ENCODE measurements at regions not wholly inside any gene's neighbourhood (a gene's known extent, or its start where the extent isn't known, plus 50 kb on each side); places are given as distances from the start of the nearest gene placed in this dataset.
"Not testable (repeated sequence)": the region's sequence is repeated elsewhere in the genome, so short reads cannot be mapped to it uniquely, and the experiment has no call there.

- no peak for DNase-seq (ENCODE audit: extremely low read depth in 1 of 11, low read depth in 9 of 11, low spot score in 4 of 11)
These were observed 193.2 kb downstream of the ICOS start for GRCh38 chr2:204129591-204130294.

GRCh38 chr2:204131621-204132020 lies 195.1 kb downstream of the ICOS start:
- DNase-seq (ENCODE audit: extremely low read depth in 1 of 11, low read depth in 9 of 11, low spot score in 4 of 11): no peak

- DNase-seq (ENCODE audit: extremely low read depth in 1 of 11, low read depth in 9 of 11, low spot score in 4 of 11): no peak
These were observed 196.9 kb downstream of the ICOS start for GRCh38 chr2:204133476-204133875.

GRCh38 chr2:204134421-204134820 lies 197.9 kb downstream of the ICOS start:
- no peak for DNase-seq (ENCODE audit: extremely low read depth in 1 of 11, low read depth in 9 of 11, low spot score in 4 of 11)

- no peak for DNase-seq (ENCODE audit: extremely low read depth in 1 of 11, low read depth in 9 of 11, low spot score in 4 of 11)
These were observed 199.2 kb downstream of the ICOS start for GRCh38 chr2:204135752-204136151.

GRCh38 chr2:204138206-204138605 lies 201.6 kb downstream of the ICOS start:
- DNase-seq (ENCODE audit: extremely low read depth in 1 of 11, low read depth in 9 of 11, low spot score in 4 of 11): no peak

- DNase-seq (ENCODE audit: extremely low read depth in 1 of 11, low read depth in 9 of 11, low spot score in 4 of 11): no peak
These were observed 203.7 kb downstream of the ICOS start for GRCh38 chr2:204140246-204140645.

GRCh38 chr2:204143216-204144014 lies 206.9 kb downstream of the ICOS start:
- DNase-seq (ENCODE audit: extremely low read depth in 1 of 11, low read depth in 9 of 11, low spot score in 4 of 11): no peak

GRCh38 chr2:204144492-204144891 lies 207.9 kb downstream of the ICOS start:
- DNase-seq (ENCODE audit: extremely low read depth in 1 of 11, low read depth in 9 of 11, low spot score in 4 of 11): no peak

- peak; percentile 43 to 81 (median 71) for DNase-seq (ENCODE audit: extremely low read depth in 1 of 11, low read depth in 9 of 11, low spot score in 4 of 11)
These were observed 208.7 kb downstream of the ICOS start for GRCh38 chr2:204145263-204145751.

- no peak for DNase-seq (ENCODE audit: extremely low read depth in 1 of 11, low read depth in 9 of 11, low spot score in 4 of 11)
These were observed 209.2 kb downstream of the ICOS start for GRCh38 chr2:204145791-204146190.

- DNase-seq (ENCODE audit: extremely low read depth in 1 of 11, low read depth in 9 of 11, low spot score in 4 of 11): not testable (repeated sequence)
These were observed 210.5 kb downstream of the ICOS start for GRCh38 chr2:204147040-204147439.

- no peak for DNase-seq (ENCODE audit: extremely low read depth in 1 of 11, low read depth in 9 of 11, low spot score in 4 of 11)
These were observed 214.2 kb downstream of the ICOS start for GRCh38 chr2:204150721-204151120.

- DNase-seq (ENCODE audit: extremely low read depth in 1 of 11, low read depth in 9 of 11, low spot score in 4 of 11): no peak
These were observed 216.1 kb downstream of the ICOS start for GRCh38 chr2:204152616-204153015.

- DNase-seq (ENCODE audit: extremely low read depth in 1 of 11, low read depth in 9 of 11, low spot score in 4 of 11): no peak
These were observed 218.3 kb downstream of the ICOS start for GRCh38 chr2:204154863-204155262.

GRCh38 chr2:204156456-204156855 lies 219.9 kb downstream of the ICOS start:
- DNase-seq (ENCODE audit: extremely low read depth in 1 of 11, low read depth in 9 of 11, low spot score in 4 of 11): no peak

- DNase-seq (ENCODE audit: extremely low read depth in 1 of 11, low read depth in 9 of 11, low spot score in 4 of 11): no peak
These were observed 221.1 kb downstream of the ICOS start for GRCh38 chr2:204157684-204158083.

GRCh38 chr2:204159526-204159925 lies 223.0 kb downstream of the ICOS start:
- no peak for DNase-seq (ENCODE audit: extremely low read depth in 1 of 11, low read depth in 9 of 11, low spot score in 4 of 11)

- DNase-seq (ENCODE audit: extremely low read depth in 1 of 11, low read depth in 9 of 11, low spot score in 4 of 11): no peak
These were observed 224.4 kb downstream of the ICOS start for GRCh38 chr2:204160989-204161388.

- no peak for DNase-seq (ENCODE audit: extremely low read depth in 1 of 11, low read depth in 9 of 11, low spot score in 4 of 11)
These were observed 225.3 kb downstream of the ICOS start for GRCh38 chr2:204161886-204162285.

All from renal cortex interstitium (tissue), 11 donors.